DMS53 (cell line): ENCODE measurements at regions not wholly inside any gene's neighbourhood (a gene's known extent, or its start where the extent isn't known, plus 50 kb on each side); places are given as distances from the start of the nearest gene placed in this dataset.

Source experiments
- DNase-seq: peaks from one replicate; lab custom pipeline; 2025; lab: John Stamatoyannopoulos, UW

- DNase-seq: peak; percentile 68
Measured at GRCh38 chr18:76255070-76255683, 239.9 kb downstream of the ZNF516 start.

- peak; percentile 21 for DNase-seq
Measured at GRCh38 chr18:76252880-76253279, 242.2 kb downstream of the ZNF516 start.

DNA sequence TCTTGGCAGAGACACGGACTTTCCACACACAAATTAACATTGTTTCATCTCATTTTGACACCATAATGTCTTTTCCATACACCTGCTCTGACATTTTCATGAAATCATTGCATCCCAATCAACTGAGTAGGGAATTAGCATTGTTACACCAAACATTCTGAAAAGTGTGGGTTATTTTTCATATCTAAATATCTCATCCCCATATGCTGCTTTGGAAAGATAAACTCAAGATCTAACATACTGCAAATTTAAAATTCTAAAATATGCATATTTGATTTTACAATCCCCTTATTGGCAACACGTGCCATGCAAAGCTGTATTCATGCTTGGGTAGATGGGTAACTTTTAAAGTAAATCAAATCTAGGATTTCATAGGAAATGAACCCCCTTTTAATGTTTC, 242.9 kb downstream of the ZNF516 start:
- no peak for DNase-seq

DNA sequence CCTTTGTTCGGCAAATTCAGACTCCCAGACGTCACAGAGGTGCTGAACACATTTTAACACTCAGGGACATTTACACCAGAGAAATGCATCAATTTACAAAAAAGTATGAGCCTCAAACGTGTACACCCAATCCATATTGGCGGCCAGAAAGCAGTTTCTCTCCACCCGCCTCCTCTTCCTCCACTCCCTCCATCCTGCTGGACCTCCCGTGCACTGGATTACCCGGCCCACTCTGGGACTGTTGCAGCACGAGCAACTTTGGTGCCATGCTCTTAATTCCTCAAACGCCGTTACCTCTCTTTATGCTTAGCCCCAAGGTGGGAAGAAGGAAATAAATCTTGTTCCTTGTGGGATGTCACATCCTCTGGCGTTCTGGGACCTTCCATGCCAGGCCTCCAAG, 243.4 kb downstream of the ZNF516 start:
- no peak for DNase-seq

DNA sequence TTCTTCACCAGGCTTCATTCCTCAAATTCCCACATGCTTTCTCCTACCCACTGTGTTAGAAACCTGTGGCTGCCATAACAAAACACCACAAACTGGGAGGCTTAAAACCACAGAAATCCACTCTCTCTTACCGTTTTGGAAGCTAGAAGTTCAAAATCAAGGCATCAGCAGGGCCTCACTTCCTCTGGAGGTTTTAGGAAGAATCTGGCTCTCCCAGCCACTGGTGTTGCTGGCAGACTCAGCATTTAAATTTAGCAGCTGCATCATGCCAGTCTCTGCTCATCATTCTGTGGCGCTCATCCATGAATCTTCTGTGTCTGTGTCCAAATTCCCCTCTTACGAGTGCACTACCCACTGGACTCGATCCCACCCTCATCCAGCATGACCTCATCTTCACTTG, 248.5 kb downstream of the ZNF516 start:
- DNase-seq: no peak

DNA sequence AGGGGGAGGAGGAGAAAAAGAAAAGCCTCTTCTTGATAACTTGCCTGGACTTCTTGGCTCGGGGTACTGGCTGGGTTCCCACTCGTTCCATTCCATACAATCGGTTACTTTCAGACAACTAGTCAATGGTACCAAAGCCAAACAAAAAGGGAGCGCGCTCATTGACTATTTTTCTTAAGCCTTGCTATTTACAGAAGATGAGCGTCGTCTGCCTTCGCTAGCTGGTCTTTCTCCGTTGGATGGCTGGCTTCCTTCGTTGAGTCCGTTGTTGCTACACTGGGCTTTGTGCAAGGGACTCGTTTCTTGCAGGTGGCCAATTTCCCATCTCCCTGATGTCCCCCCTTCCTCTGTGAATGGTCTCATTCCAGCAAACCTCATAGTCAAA, 260.4 kb downstream of the ZNF516 start:
- no peak for DNase-seq

GRCh38 chr18:76233876-76234675, 261.0 kb downstream of the ZNF516 start:
- DNase-seq: no peak

DNA sequence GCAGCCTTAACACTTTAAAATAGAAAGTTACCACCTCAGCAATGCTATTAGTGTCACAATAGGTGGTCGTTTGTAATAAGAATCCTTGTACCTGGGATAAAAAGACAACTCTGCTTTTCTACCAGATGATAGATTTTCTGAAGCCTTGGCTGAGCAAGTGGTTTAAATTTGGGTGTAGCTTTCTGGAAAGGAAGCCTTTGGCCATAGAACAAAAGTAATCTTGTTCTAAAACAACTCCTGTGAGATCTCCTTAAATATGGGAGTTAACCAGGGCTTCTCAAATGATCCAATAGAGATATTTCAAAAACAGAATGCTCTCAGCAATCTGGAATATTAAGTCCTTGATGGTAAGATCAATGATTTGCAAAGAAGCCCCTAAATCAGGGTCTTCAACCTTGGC, 261.6 kb downstream of the ZNF516 start:
- DNase-seq: no peak

DNA sequence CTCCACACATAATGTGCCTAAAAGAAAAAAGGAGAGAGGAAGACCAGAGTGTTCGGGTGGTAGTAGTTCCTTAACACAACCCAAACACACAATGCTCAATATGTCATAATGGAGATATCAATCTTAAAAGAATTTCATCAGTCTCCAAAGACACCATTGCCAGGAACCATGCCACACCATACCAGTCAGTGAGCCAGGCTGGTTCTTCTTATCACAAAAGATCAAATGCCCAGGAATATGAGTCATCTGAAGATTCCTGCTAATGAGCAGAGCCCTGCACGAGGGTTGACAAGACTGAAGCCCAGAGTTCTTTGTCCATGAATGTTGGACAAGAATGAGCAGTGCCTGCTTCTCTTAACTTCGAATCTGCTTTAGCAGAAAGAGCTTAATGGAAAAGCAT, 262.3 kb downstream of the ZNF516 start:
- DNase-seq: no peak

DNA sequence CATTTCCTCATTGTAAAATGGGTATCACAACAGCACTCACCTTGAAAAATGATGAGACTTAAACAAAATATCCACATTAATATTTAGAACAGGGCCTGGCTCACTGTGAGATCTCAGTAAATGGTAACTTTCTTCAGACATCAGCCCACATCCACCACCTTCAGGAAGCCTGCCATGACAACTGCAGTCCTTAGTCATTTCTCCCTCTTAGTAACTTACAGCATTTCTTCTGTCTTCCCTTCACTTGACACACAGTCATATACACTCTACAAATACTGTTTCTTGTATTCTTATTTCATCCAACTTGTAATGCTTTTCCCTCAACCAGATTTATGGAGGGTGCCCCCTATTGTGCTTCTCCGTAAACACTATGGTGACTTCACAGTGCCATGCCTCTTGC, 263.0 kb downstream of the ZNF516 start:
- DNase-seq: no peak

GRCh38 chr18:76231402-76231801, 263.6 kb downstream of the ZNF516 start:
- no peak for DNase-seq

DNA sequence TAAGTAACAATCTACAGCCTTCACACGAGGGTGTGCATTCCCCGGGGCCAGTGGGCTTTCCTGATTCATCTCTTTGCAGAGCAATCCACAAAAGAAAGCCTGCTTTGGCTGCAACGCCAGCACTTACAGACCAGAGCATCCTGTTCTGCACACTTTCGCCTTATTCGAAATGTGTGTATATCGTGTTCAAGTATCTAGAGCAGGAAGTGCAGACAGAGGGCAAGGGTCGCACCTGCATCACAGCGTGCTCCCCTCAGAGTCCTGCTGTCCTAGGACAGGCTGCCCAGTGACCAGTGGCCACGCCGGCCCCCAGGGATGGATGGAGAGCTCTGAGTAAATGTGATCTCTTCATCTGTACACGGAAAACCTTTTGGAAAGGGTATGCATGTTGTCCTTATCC, 264.3 kb downstream of the ZNF516 start:
- no peak for DNase-seq

DNA sequence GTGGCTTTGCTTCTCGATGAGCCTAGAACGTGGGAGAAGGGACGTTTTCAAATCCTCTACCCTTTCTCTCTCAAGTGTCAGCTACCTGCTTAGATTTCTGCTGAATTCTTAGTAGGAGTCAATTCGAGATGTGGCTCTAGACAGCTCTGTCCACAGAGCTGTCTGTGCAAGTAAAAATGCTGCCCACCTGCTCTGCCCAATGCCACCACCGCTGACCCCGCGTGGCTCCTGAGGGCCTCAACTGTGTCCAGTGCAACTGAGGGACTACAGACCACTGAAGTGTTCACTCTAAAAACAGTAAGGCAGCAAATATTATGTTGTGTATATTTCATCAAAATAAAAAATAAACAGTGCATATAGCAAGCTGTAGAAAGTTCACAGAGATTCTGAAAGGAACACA, 266.3 kb downstream of the ZNF516 start:
- no peak for DNase-seq

DNA sequence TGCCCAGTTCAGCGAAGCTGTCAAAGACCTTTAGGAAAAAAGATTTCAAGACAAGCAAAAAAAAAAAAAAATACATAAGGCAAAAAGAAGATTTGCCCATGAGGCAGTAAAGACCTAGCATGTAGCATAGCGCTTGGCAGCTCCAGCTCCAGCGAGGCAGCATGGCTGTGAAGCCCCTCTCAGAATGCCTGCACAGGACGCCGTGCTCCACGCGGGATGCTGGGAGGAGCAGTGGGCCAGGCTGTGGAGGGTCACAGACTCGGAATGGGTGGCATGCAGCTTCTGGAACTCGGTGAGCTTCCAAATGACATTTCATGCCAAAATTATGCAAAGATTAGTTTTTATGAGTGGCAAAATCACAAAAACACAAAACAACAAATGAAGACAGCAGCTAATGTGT, 267.3 kb downstream of the ZNF516 start:
- DNase-seq: no peak

DNA sequence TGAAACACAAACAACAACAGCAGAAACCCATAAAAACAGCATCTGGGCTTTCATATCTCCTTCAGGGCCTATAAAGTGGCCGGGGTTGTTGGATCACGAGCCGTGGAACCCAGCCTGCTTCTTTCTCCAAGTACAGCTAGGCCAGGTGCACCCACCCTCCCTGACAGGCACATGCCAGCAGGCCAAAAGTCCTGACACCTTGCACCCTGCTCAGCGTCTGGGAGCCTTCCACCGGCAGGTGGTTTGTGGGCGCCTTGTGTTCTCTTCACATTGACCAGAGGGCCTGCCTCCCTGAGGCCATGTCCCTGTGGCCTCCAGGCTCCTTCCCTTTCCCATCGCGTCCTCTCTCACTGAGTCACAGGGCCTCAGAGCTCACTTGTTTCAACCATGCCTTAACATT, 271.6 kb downstream of the ZNF516 start:
- DNase-seq: no peak

- no peak for DNase-seq
Measured at GRCh38 chr18:76219023-76219422, 276.0 kb downstream of the ZNF516 start.

DNA sequence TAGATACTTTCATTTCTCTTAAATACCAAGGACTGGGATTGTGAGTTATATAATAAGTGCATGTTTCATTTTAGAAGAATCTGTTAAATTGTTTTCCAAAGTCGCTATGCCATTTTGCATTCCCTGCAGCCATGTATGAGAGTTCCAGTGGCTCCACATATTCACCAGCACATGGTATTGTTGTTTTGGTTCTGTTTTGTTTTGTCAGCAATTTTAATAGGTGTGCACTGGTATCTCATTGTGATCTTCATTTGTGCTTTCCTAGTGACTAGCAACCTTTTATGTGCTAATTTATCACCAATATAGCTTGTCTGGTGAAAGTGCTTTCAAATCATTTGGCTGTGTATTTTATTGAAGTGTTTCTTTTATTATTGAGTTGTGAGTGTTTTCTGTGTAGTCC, 278.9 kb downstream of the ZNF516 start:
- DNase-seq: no peak

GRCh38 chr18:76213991-76214390, 281.1 kb downstream of the ZNF516 start:
- no peak for DNase-seq

DNA sequence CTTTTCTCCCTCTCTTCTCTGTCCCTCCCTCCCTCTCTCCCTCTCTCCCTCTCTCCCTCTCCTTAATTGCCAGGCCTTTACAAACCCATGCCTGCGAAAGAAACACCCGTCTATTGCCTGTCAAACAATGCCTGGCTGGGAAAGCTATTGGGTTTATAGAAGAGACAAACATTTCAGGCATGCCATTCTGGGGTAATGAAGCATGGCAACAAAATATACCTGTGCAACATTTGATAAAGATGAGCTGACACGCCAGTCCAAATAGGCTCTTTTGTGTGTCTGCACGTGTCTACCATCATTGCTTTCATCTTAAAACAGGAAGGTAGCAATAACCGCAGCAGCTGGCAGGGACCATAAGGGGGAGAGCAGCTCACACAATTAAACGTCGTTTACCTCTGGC, 282.1 kb downstream of the ZNF516 start:
- DNase-seq: no peak

- no peak for DNase-seq
Measured at GRCh38 chr18:76209597-76209996, 285.4 kb downstream of the ZNF516 start.

GRCh38 chr18:76208678-76209306, 286.2 kb downstream of the ZNF516 start:
- DNase-seq: no peak

DNA sequence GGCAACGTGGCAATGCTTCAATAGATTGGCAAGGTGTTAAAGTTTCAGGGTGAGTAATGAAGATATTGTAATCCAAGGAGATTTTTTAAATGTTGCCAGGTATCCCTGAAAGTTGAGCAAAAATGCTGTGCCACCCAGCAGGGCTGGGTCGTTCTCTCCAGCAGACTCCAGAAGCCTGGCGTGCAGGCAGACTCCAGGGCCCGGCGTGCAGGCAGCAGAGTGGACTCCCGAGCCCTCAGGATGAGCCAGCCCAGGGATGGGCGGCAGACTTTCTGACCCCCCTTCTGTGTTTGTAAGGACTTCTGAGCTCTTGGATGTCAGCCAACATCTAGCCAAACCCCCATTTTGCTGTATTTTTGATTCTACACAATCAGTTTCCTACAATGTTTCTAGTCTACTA, 289.1 kb downstream of the ZNF516 start:
- no peak for DNase-seq

DNA sequence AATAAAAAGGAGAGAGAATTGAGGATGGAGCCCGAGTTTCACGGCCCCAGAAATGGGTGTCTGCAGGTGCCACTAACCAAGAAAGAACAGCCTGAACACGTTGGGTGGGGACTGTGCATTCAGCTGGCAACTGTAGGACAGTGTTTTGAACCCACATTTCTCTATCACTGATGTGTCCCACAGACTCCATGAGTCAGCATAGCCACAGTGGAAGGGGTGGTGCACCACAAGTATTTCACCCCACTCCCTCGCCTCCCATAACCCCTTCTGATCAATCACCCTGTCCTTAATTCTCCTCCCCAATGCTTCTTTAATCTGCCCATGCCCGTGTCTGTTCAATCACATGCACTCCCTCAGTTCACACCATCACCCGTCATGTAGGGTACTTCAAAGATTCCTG, 291.5 kb downstream of the ZNF516 start:
- no peak for DNase-seq

DNA sequence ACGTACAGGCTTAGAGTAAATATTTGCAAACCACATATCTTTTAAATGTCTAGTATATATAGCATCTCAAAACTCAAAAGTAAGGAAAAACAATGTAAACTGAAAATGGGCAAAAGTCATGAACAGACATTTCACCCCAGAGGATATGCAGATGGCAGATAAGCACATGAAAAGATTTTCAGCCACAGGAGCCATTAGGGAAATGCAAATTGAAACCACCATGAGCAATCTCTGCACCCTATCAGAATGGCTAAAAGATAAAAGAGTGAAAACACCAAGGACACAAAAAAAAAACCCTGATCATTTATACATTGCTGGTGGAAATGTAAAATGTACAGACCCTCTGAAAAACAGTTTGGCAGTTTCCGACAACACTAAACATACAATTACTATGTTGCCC, 292.7 kb downstream of the ZNF516 start:
- DNase-seq: no peak
